OCI-LY7 (cell line): ENCODE measurements at regions not wholly inside any gene's neighbourhood (a gene's known extent, or its start where the extent isn't known, plus 50 kb on each side); places are given as distances from the start of the nearest gene placed in this dataset.

Experiments used
- CTCF ChIP-seq: fragments of 200-600 bp; sonication (generic); conservative IDR thresholded peaks from 2 replicates; pipeline ENCODE4 v1.5.1; 2014; ENCODE audit warnings: mild to moderate bottlenecking, antibody characterized with exemption, low read length, moderate library complexity, mixed read lengths
- EZH2phosphoT487 ChIP-seq: fragments of 200-600 bp; sonication (generic); IDR thresholded peaks from 2 replicates; pipeline ENCODE4 v1.6.1; 2018; ENCODE audit warnings: low read depth, borderline replicate concordance, mild to moderate bottlenecking, mixed run types, antibody characterized with exemption, low read length, moderate library complexity, mixed read lengths

- no peak for TF ChIP-seq CTCF
- TF ChIP-seq EZH2phosphoT487 = no peak
Measured at GRCh38 chr11:100525197-100525596, 161.9 kb upstream of the ARHGAP42 start.
